Endothelial cell (in vitro differentiated cells): ENCODE measurements at regions not wholly inside any gene's neighbourhood (a gene's known extent, or its start where the extent isn't known, plus 50 kb on each side); places are given as distances from the start of the nearest gene placed in this dataset.

Experiments
- DNase-seq: peaks from one replicate; pipeline ENCODE4 v3.0.0; 2021; ENCODE audit warnings: low spot score
- H3K27ac Mint-ChIP-seq: one replicate; pipeline ENCODE4 v1.8.0; 2021; ENCODE audit warnings: mixed read lengths, inconsistent platforms; ENCODE audit not compliant: unreplicated experiment
- H3K27me3 Mint-ChIP-seq: one replicate; pipeline ENCODE4 v1.8.0; 2021; ENCODE audit warnings: mild to moderate bottlenecking, moderate library complexity, mixed read lengths, inconsistent platforms; ENCODE audit not compliant: unreplicated experiment
- H3K36me3 Mint-ChIP-seq: one replicate; pipeline ENCODE4 v1.8.0; 2021; ENCODE audit warnings: mild to moderate bottlenecking, low read depth, mixed read lengths, inconsistent platforms; ENCODE audit not compliant: unreplicated experiment
- H3K4me1 Mint-ChIP-seq: one replicate; pipeline ENCODE4 v1.8.0; 2021; ENCODE audit warnings: mild to moderate bottlenecking, mixed read lengths, inconsistent platforms; ENCODE audit not compliant: unreplicated experiment
- H3K4me3 Mint-ChIP-seq: one replicate; pipeline ENCODE4 v1.8.0; 2021; ENCODE audit warnings: mild to moderate bottlenecking, mixed read lengths, inconsistent platforms; ENCODE audit not compliant: unreplicated experiment
- H3K9me3 Mint-ChIP-seq: one replicate; pipeline ENCODE4 v1.8.0; 2021; ENCODE audit warnings: mixed read lengths, inconsistent platforms; ENCODE audit not compliant: unreplicated experiment
- TF ChIP-seq, protein P1 (sequence below): fragments of 200-600 bp; sonication (generic); IDR thresholded peaks from one replicate; pipeline ENCODE4 v1.5.0; 2021; ENCODE audit warnings: antibody characterized with exemption; ENCODE audit not compliant: unreplicated experiment

DNA sequence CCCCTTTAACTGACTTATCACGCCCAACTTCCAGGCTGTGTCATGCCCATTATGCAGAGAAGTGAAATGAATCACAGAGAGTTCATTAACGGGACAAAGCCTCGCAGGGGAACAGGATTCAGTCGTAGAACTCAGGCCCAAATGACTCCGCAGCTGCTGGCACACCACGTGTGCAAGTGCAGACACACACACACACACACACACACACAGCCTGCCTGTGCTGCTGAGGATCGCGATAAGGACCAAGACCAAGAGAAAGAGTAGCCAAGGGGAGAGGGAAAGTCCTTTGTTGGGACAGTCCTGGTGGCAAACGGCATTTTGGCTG lies 90.0 kb upstream of the TAF1B start:
- no peak overlapping the region for H3K4me3 Mint-ChIP-seq
- peak overlapping the region; percentile 71 for H3K27ac Mint-ChIP-seq
- DNase-seq: no peak
- H3K27me3 Mint-ChIP-seq: peaks cover 15% of the 10 kb centered on the region
- H3K36me3 Mint-ChIP-seq: peaks cover 3% of the 10 kb centered on the region
- peaks cover 17% of the 10 kb centered on the region for H3K4me1 Mint-ChIP-seq
- H3K9me3 Mint-ChIP-seq: peaks cover 4% of the 10 kb centered on the region
- TF ChIP-seq, protein P1, sequence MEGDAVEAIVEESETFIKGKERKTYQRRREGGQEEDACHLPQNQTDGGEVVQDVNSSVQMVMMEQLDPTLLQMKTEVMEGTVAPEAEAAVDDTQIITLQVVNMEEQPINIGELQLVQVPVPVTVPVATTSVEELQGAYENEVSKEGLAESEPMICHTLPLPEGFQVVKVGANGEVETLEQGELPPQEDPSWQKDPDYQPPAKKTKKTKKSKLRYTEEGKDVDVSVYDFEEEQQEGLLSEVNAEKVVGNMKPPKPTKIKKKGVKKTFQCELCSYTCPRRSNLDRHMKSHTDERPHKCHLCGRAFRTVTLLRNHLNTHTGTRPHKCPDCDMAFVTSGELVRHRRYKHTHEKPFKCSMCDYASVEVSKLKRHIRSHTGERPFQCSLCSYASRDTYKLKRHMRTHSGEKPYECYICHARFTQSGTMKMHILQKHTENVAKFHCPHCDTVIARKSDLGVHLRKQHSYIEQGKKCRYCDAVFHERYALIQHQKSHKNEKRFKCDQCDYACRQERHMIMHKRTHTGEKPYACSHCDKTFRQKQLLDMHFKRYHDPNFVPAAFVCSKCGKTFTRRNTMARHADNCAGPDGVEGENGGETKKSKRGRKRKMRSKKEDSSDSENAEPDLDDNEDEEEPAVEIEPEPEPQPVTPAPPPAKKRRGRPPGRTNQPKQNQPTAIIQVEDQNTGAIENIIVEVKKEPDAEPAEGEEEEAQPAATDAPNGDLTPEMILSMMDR: no peak

DNA sequence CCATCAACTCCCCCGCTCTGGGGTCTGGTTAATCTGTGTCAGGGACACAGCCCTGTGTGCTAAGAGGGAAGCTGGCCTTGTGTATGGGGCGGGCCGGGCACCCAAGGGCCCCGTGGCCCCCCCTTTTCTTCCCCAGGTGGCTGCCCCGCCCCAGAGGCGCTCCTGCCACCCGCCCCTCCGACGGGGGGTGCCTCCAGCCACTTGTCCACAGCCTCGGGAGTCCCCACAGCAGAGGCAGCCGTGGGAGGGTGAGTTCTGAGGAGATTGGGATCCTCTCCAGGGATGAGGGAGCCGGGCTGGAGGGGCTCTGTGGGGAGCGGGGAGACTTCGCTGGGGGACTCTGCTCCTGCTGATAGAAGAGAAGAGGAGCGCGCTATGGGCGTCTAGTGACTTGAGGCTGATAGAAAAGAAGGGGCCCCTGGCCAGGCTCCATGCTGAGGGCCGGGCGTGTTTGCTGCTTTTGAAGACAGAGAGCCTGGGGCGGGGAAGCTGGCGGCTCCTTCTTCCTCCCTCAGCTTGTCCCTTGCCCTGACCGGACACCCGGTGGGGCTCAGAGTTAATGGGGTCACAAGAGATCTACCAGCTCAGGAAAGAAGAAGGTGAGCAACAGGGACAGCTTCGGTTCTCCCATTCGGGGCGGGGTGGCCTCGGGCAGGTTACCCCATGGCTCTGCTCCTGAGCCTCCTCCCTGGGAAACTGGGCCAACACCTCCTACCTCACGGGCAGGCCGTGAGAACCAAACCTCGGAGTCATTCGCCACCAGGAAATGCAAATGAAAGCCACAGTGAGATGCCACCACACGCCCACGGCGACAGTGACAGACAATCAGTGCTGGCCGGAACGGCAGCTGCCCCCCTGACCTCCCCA lies 89.4 kb upstream of the TAF1B start:
- TF ChIP-seq, protein P1: no peak
- Mint-ChIP-seq H3K4me1 (peaks cover 20% of the 10 kb centered on the region), H3K27ac (no peak overlapping the region), H3K36me3 (peaks cover 3% of the 10 kb centered on the region), H3K27me3 (peaks cover 15% of the 10 kb centered on the region), H3K4me3 (no peak overlapping the region), H3K9me3 (peaks cover 4% of the 10 kb centered on the region)
- DNase-seq: no peak

DNA sequence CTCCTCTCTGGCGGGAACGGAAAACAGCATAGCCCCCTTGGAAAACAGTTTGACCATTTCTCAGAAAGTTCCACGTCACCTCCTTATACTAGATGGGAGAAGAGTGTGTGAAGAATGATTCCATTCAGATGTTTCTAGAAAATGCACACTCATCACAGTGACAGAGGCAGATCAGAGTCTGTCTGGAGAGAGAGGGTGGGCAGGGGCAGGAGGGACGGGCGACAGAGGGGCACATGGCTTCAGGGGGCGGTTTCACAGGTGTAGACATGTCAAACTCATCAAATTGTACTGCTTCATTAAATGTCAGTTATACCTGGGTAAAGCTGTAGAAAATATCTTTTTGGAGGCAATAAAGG lies 88.8 kb upstream of the TAF1B start:
- Mint-ChIP-seq H3K27ac (no peak overlapping the region), H3K27me3 (peaks cover 15% of the 10 kb centered on the region), H3K4me3 (no peak overlapping the region), H3K4me1 (peaks cover 20% of the 10 kb centered on the region), H3K9me3 (peaks cover 4% of the 10 kb centered on the region), H3K36me3 (peaks cover under 1% of the 10 kb centered on the region)
- TF ChIP-seq, protein P1: no peak
- no peak for DNase-seq

DNA sequence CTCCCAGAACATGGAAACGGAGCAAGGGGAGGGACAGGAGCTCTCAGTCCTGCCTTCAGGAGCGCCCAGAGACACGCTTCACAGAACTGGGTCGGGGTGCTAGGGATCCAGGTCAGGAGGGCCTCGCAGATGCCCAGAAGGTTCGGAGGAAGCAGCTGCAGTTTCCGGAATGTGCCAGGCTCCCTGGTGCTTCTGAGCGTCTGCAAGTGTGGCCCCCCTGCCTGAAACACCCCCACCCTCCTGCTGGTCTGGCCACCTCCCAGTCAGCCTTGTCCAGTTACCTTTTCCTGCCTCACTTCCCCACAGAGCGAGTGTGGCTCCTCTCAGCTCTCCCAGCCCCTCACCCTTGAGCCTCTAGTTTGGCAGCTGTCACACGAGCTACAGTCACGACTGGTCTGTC lies 88.3 kb upstream of the TAF1B start:
- H3K9me3 Mint-ChIP-seq: peaks cover 4% of the 10 kb centered on the region
- H3K4me3 Mint-ChIP-seq: no peak overlapping the region
- H3K27ac Mint-ChIP-seq: no peak overlapping the region
- DNase-seq: no peak
- H3K36me3 Mint-ChIP-seq: peaks cover 2% of the 10 kb centered on the region
- peaks cover 21% of the 10 kb centered on the region for H3K4me1 Mint-ChIP-seq
- TF ChIP-seq, protein P1: no peak
- peaks cover 16% of the 10 kb centered on the region for H3K27me3 Mint-ChIP-seq

DNA sequence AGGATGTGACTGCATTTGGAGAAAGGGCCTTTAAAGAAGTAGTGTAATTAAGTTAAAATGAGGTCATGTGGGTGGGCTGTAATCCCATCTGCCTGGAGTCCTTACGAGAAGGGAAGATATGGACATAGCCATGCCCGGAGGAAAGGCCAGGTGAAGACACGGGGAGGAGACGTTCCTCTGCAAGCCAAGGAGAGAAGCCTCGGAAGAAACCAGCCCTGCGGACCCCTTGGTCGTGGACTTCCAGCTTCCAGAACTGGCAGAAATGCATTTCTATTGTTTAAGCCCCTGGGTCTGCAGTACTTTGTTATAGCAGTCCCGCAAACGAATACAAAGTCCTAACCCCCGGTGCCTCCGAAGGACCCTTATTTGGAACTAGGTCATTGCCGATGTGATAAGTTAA lies 87.6 kb upstream of the TAF1B start:
- Mint-ChIP-seq H3K27ac (peak overlapping the region; percentile 61), H3K4me3 (no peak overlapping the region), H3K36me3 (peaks cover 3% of the 10 kb centered on the region), H3K27me3 (peaks cover 16% of the 10 kb centered on the region), H3K4me1 (peaks cover 24% of the 10 kb centered on the region), H3K9me3 (peaks cover 4% of the 10 kb centered on the region)
- no peak for DNase-seq
- TF ChIP-seq, protein P1: no peak
